ENCODE measurements at regions not wholly inside any gene's neighbourhood (a gene's known extent, or its start where the extent isn't known, plus 50 kb on each side); places are given as distances from the start of the nearest gene placed in this dataset.
"Not testable (repeated sequence)": the region's sequence is repeated elsewhere in the genome, so short reads cannot be mapped to it uniquely, and the experiment has no call there.

DNA sequence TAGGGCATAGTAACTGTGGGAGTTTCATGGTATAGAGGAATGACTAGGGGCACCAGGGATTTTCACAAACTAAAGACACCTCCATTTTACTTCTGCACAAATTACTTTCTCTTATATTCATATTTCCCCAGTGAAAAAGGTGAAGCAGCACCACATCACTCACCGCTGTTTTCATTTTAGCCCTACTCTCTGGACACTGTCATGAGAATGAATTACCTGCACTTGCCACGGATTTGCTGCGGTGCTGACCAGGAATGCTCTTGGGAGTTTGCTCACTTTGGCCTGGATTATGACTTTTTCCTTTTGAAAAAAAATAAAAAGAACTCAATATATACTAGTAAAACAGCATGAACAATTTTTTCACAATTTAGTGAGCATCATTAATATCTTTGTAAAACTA is 351.3 kb downstream of the NKX6-1 start:
- in situ Hi-C loops (cut with MboI; ENCODE audit: low sequenced_read_pairs): no loop called here

DNA sequence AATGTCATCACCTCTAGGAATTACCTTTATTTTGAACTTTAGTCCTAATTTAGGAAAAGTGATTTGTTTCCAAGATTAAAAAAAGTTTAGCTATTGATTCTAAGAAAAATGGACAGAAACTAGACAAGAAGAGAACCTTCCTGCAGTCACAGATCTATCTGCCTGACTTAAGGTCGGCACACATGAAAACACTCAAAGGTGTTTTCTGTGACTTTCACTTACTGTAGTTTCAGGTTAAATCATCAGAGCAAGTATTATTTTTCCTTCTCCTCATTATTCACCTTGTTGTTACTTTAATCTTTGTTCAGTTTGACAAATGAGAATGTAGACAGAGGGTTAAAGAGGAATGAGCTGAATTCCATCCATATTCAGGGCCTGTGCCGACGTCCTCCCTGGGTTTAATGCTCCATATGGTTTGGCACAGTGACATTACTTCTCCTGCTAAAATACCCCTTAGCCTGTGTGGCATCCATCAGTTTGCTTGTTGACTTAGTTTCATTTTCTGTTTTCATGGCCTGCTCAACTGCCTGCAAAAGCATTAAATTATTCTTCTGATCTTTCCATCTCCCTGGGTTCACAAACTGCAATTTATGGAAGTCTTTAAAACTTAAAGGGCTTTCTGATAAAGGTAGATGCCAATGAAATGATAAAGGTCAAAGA is 352.7 kb downstream of the NKX6-1 start:
- in situ Hi-C loops (cut with MboI; ENCODE audit: low sequenced_read_pairs): no loop called here

- in situ Hi-C loops (cut with MboI; ENCODE audit: low sequenced_read_pairs): no loop called here
These were observed 353.9 kb downstream of the NKX6-1 start for GRCh38 chr4:84145176-84145575.

GRCh38 chr4:84126911-84127310 is 372.2 kb downstream of the NKX6-1 start:
- in situ Hi-C loops (cut with MboI; ENCODE audit: low sequenced_read_pairs): not testable (repeated sequence)

DNA sequence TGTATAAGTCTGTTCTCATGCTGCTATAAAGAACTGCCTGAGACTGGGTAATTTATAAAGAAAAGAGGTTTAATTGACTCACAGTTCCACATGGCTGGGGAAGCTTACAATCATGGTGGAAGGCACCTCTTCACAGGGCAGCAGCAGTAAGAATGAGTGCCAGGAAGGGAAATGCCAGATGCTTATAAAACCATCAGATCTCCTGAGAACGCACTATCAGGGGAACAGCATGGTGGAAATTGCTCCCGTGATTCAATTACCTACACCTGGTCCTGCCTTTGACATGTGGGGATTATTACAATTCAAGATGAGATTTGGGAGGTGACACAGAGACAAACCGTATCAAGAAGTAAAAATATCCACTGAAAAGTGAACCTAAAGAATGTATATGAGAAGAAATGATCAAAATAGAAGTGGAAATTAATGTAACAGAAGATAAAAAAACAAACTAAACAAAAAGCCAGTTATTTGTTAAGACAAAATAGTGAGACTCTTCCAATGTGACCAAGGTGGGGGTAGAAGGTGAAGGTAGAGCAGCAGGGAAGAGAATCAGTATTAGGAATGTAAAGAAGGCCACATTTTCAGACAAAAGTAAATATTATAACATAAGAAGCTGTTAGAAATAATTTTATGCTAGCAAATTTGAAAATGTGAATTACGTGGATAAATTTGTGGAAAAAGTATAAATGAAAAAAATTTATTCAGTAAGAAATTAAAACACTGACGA is 372.9 kb downstream of the NKX6-1 start:
- in situ Hi-C loops (cut with MboI; ENCODE audit: low sequenced_read_pairs): no loop called here

DNA sequence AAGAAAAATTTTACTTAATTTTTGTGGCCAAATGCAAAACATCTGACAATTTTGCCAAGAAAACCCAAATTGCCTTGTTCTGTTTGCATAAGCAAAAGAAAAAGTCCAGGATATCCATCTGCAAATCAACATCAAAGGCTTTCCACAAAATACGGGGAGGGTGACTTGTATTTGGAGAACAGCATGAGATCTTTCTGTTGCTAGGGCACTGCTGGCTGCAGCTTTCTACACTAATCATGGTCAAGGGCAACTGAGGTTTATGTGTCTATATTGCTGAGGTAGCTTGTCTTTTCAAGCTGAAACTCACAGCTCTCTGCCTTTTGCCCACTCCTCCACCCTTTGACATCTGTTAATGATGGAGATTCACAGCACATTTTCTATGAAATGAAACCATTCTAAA is 389.1 kb downstream of the NKX6-1 start:
- in situ Hi-C loops (cut with MboI; ENCODE audit: low sequenced_read_pairs): no loop called here

DNA sequence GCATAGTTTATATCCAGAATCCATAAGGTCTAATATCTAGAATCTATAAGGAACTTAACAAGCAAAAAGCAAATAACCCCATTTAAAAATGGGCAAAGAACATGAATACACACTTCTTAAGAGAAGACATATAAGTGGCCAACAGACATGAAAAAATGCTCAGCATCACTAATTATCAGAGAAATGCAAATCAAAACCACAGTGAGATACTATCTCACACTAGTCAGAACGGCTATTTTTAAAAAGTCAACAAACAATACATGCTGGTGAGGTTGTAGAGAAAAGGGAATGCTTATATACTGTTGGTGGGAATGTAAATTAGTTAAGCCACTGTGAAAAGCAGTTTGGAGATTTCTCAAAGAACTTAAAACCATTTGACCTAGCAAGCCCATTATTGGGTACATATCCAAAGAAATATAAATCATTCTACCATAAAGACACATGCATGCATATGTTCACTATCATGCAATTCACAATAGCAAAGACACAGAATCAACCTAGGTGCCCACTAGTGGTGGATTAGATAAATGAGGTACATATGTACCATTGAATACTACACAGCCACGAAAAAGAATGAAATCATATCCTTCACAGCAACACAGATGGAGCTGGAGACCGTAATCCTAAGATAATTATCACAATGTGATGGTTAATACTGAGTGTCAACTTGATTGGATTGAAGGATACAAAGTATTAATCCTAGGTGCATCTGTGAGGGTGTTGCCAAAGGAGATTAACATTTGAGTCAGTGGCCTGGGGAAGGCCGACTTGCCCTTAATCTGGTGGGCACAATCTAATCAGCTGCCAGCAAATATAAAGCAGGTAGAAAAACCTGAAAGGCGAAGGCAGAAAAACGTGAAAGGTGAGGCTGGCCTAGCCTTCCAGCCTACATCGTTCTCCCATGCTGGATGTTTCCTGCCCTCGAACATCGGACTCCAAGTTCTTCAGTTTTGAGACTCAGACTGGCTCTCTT is 397.2 kb downstream of the NKX6-1 start:
- in situ Hi-C loops (cut with MboI; ENCODE audit: low sequenced_read_pairs): not testable (repeated sequence)

GRCh38 chr4:84100071-84100470 is 399.0 kb downstream of the NKX6-1 start:
- in situ Hi-C loops (cut with MboI; ENCODE audit: low sequenced_read_pairs): no loop called here

- in situ Hi-C loops (cut with MboI; ENCODE audit: low sequenced_read_pairs): no loop called here
These were observed 399.5 kb downstream of the NKX6-1 start for GRCh38 chr4:84099599-84099998.

DNA sequence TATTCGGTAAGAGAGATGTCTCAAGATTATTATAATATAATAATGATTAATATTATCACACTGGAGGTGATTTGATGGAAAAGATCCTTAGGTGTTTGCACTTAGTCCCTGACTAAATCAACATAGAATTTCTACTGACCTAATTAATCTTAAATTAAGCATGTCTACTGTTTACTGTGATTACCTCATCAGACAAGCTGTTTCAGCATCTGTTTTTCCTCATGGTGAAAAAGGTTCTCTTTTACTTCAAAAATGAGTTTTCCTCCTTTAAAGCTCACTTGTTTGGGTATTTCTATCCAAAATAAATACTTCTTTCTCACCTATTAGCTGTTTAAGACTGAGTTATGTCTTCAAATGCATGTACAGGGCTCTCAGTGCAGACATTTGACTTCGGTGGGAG is 407.8 kb downstream of the NKX6-1 start:
- in situ Hi-C loops (cut with MboI; ENCODE audit: low sequenced_read_pairs): no loop called here

GRCh38 chr4:84089652-84090437 is 409.2 kb downstream of the NKX6-1 start:
- in situ Hi-C loops (cut with MboI; ENCODE audit: low sequenced_read_pairs): no loop called here

GRCh38 chr4:84085986-84086385 is 413.1 kb downstream of the NKX6-1 start:
- in situ Hi-C loops (cut with MboI; ENCODE audit: low sequenced_read_pairs): no loop called here

DNA sequence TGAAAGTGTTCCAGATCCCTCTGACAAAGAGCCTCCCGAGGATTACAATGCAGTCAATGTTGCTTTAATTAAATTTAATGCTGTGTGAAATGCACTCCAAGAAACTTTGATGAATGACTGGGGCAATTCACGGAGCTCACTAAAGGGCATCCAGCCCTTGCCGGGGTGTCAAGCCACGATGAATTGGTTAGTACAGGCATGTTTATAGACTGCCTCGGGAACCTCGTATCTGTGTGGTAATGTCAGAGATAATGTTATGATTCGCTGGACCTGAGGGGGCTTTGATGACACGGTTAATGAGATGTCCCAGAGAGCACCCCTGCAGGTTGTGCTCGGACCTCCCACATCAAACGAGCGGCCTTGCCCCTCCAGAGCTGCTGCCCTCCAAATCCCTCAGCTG is 428.8 kb downstream of the NKX6-1 start:
- in situ Hi-C loops (cut with MboI; ENCODE audit: low sequenced_read_pairs): no loop called here

GRCh38 chr4:84063619-84064018 is 435.5 kb downstream of the NKX6-1 start:
- in situ Hi-C loops (cut with MboI; ENCODE audit: low sequenced_read_pairs): no loop called here

DNA sequence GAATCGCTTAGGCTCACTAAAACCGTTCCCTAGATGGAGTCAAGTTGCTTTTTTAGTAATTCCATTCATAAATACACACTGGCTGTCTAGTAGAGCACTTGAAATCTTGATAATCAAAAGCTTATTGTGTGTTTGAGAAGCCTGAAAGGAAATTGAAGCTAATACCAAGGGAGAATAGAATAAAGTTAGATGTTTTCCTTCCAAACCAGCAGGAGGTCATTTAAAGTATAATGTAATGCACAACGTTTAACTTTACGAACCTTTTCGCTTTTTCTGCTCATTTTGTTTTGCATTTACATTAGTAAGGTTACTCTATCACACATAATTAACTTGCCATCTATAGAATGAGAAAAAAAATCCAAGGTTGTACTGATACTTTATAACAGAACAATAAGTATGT is 440.9 kb downstream of the NKX6-1 start:
- in situ Hi-C loops (cut with MboI; ENCODE audit: low sequenced_read_pairs): no loop called here

- in situ Hi-C loops (cut with MboI; ENCODE audit: low sequenced_read_pairs): no loop called here
These were observed 447.5 kb downstream of the NKX6-1 start for GRCh38 chr4:84051639-84052038.

DNA sequence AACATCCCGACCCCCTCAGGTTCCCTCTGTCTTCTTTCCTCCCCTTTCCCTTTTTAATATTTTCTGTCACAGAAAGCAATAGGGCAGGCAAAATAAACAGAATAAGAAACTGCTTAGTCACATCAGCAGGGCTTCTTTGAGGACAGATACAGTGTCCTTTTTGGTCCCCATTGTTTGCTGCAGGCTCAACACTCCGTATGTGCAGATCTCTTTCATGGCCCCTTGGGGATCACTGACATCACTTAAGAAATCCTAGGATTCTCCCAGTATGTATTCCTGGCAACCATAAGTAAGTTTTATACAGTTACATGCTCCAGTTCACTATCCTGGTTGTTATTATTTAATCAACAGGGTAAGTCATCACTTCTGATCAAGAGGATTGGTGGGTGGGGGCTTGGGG is 448.0 kb downstream of the NKX6-1 start:
- in situ Hi-C loops (cut with MboI; ENCODE audit: low sequenced_read_pairs): no loop called here

DNA sequence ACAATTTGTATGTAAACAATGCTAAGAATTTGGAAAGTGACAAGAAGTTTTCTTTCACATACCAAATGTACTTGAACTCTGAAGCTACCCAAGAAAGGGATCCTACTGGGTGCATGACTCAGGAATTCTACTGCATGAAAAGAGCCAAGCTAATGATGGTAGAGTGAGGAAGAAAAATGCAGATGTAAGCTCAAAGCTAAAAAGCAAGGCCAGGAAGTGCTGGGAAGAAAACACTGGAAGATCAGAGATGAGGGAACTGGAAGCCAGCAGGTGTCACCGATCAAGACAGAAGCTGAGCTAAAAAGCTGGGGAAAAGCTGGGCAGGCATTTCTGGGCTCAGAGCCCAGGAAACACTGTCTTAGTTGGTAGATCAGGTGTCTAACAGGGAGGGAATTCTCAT is 449.1 kb downstream of the NKX6-1 start:
- in situ Hi-C loops (cut with MboI; ENCODE audit: low sequenced_read_pairs): no loop called here

DNA sequence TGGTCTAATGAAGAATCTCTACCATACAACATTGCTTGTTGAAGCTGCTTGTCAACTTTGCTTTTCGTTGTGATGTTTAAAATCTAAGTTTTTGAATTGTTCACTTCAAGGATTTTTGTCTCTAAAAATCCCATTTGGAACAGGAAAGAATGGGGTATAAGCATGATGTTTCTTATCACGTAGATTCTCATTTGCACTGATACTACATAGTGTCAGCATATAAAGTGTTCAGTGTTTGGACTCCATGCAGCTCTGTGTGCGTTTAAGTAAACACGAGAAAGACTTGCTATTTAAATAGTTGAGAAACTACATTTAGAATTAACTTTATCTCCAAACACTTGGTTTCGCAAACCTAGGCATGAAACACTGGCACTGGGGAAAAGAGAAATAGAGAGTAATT is 452.5 kb downstream of the NKX6-1 start:
- in situ Hi-C loops (cut with MboI; ENCODE audit: low sequenced_read_pairs): no loop called here

DNA sequence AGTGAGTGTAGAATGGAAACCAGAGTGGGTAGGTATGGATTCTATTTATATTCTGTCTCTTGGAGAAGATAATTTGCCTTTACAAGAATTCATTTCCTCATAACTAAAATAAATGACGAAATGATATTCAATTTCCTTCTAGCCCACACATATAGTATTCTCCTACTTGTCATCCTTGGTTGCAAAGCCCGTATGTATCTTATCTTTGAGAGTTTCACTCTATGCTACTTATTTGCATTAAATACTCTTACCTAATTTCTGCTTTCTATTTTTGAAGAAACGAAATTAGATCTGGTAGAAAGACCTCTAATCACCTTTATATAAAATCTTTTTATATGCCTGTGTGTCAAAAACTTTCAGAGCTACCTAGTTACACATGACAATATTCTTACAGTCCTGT is 457.7 kb downstream of the NKX6-1 start:
- in situ Hi-C loops (cut with MboI; ENCODE audit: low sequenced_read_pairs): no loop called here

DNA sequence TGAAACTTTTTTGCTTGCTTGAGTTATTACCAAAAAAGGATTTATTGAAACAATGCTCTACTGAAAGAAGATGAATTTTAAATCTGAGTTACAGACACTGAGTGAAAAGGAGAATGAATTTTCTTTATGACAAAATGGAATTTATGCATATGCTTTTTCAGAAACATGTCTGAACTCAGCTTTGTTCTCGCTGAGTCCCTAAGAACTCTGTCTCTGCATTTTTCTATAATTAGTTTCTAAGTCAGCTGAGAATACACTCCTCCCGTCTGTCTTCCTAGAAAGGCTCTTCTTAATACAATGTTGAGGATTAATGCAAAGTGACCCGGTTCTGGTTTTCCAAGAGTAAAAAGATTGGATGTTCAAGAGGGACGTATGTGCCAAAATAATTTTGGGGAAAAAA is 463.5 kb downstream of the NKX6-1 start:
- in situ Hi-C loops (cut with MboI; ENCODE audit: low sequenced_read_pairs): no loop called here
